Right atrium auricular region (tissue), 2 donors: ENCODE measurements at regions not wholly inside any gene's neighbourhood (a gene's known extent, or its start where the extent isn't known, plus 50 kb on each side); places are given as distances from the start of the nearest gene placed in this dataset.
"Not testable (repeated sequence)": the region's sequence is repeated elsewhere in the genome, so short reads cannot be mapped to it uniquely, and the experiment has no call there.

Experiments used
- DNase-seq: peaks from one replicate; pipeline ENCODE4 v3.0.0-alpha.2; 2019; ENCODE audit warnings: low spot score
- H3K27ac ChIP-seq, 2 donors: fragments of 200-600 bp; sonication (generic); 1 replicate in 1 of 2; 2 replicates in 1 of 2; pipeline ENCODE4 v1.5.1; 2016 to 2019
- H3K27me3 ChIP-seq, 2 donors: fragments of 200-600 bp; sonication (generic); one replicate each; pipeline versions ENCODE4 v1.5.1 to v1.6.0; 2017 to 2019
- H3K36me3 ChIP-seq: fragments of 200-600 bp; sonication (generic); one replicate; pipeline ENCODE4 v1.5.1; 2016
- H3K4me1 ChIP-seq, 2 donors: fragments of 200-600 bp; sonication (generic); one replicate each; pipeline versions ENCODE4 v1.5.1 to v1.6.0; 2017 to 2019
- H3K4me3 ChIP-seq, 2 donors: fragments of 200-600 bp; sonication (generic); 1 replicate in 1 of 2; 2 replicates in 1 of 2; pipeline ENCODE4 v1.5.1; 2017 to 2019; ENCODE audit warnings: mild to moderate bottlenecking in 1 of 2, moderate library complexity in 1 of 2
- H3K9me3 ChIP-seq, 2 donors: fragments of 200-600 bp; sonication (generic); one replicate each; pipeline ENCODE4 v1.5.1; 2019
- CTCF ChIP-seq, 2 donors: fragments of 200-600 bp; sonication (generic); IDR thresholded peaks; one replicate each; pipeline ENCODE4 v1.5.1; 2019; ENCODE audit warnings: antibody characterized with exemption in 2 of 2

GRCh38 chr2:204160989-204161388 is 224.4 kb downstream of the ICOS start:
- no peak overlapping the region for H3K27ac ChIP-seq
- H3K36me3 ChIP-seq: no peaks in the 10 kb centered on the region
- no peaks in the 10 kb centered on the region for H3K4me1 ChIP-seq
- no peak for DNase-seq
- peaks cover 0 to 4% of the 10 kb centered on the region in 2 donors for H3K9me3 ChIP-seq
- H3K4me3 ChIP-seq: no peak overlapping the region
- no peaks in the 10 kb centered on the region for H3K27me3 ChIP-seq
- no peak for TF ChIP-seq CTCF (IDR thresholded peaks at IDR 0.05)

- Histone ChIP-seq H3K27ac (no peak overlapping the region), H3K4me1 (no peaks in the 10 kb centered on the region), H3K9me3 (peaks cover 0 to 4% of the 10 kb centered on the region in 2 donors), H3K36me3 (no peaks in the 10 kb centered on the region), H3K27me3 (no peaks in the 10 kb centered on the region), H3K4me3 (no peak overlapping the region)
- DNase-seq: no peak
- no peak for TF ChIP-seq CTCF (IDR thresholded peaks at IDR 0.05)
Observed at GRCh38 chr2:204161886-204162285, 225.3 kb downstream of the ICOS start.

GRCh38 chr2:204166961-204167360 is 230.4 kb downstream of the ICOS start:
- Histone ChIP-seq H3K27me3 (no peaks in the 10 kb centered on the region), H3K9me3 (peaks cover 0 to 4% of the 10 kb centered on the region in 2 donors), H3K4me3 (no peak overlapping the region), H3K4me1 (no peaks in the 10 kb centered on the region), H3K36me3 (no peaks in the 10 kb centered on the region), H3K27ac (no peak overlapping the region)
- no peak for DNase-seq
- no peak for TF ChIP-seq CTCF (IDR thresholded peaks at IDR 0.05)

- DNase-seq, H3K9me3 ChIP-seq: not testable (repeated sequence)
Observed at GRCh38 chr2:204167670-204168069, 231.1 kb downstream of the ICOS start.

GRCh38 chr2:204170411-204170810 is 233.8 kb downstream of the ICOS start:
- H3K27ac ChIP-seq: no peak overlapping the region
- H3K9me3 ChIP-seq: no peaks in the 10 kb centered on the region
- H3K4me1 ChIP-seq: no peaks in the 10 kb centered on the region
- TF ChIP-seq CTCF (IDR thresholded peaks at IDR 0.05): no peak
- H3K36me3 ChIP-seq: no peaks in the 10 kb centered on the region
- no peaks in the 10 kb centered on the region for H3K27me3 ChIP-seq
- no peak for DNase-seq
- no peak overlapping the region for H3K4me3 ChIP-seq

More at GRCh38 chr2:204167670-204168069, 231.1 kb downstream of the ICOS start:
- H3K4me3 ChIP-seq, H3K27me3 ChIP-seq, H3K4me1 ChIP-seq, H3K36me3 ChIP-seq, H3K27ac ChIP-seq: not testable (repeated sequence)

GRCh38 chr2:204171432-204172144 is 235.0 kb downstream of the ICOS start:
- no peak for TF ChIP-seq CTCF (IDR thresholded peaks at IDR 0.05)
- no peaks in the 10 kb centered on the region for H3K36me3 ChIP-seq
- H3K27ac ChIP-seq: no peak overlapping the region
- no peaks in the 10 kb centered on the region for H3K27me3 ChIP-seq
- H3K4me3 ChIP-seq: no peak overlapping the region
- H3K9me3 ChIP-seq: no peaks in the 10 kb centered on the region
- DNase-seq: no peak
- no peaks in the 10 kb centered on the region for H3K4me1 ChIP-seq
